WTC11 (cell line): ENCODE measurements at regions not wholly inside any gene's neighbourhood (a gene's known extent, or its start where the extent isn't known, plus 50 kb on each side); places are given as distances from the start of the nearest gene placed in this dataset.

Experiments
- ATF6 ChIP-seq: sonication (generic); formaldehyde crosslinking; IDR thresholded peaks from 2 replicates; pipeline ENCODE4 v1.8.1; 2023; ENCODE audit warnings: mild to moderate bottlenecking, missing genetic modification reagents
- TCF7 ChIP-seq: sonication (generic); formaldehyde crosslinking; IDR thresholded peaks from 2 replicates; pipeline ENCODE4 v1.8.0; 2022; ENCODE audit warnings: mild to moderate bottlenecking, low read depth, missing genetic modification reagents, moderate library complexity
- ZNF232 ChIP-seq: sonication (generic); formaldehyde crosslinking; IDR thresholded peaks from 2 replicates; pipeline ENCODE4 v1.8.0; 2022; ENCODE audit warnings: mild to moderate bottlenecking, missing genetic modification reagents

DNA sequence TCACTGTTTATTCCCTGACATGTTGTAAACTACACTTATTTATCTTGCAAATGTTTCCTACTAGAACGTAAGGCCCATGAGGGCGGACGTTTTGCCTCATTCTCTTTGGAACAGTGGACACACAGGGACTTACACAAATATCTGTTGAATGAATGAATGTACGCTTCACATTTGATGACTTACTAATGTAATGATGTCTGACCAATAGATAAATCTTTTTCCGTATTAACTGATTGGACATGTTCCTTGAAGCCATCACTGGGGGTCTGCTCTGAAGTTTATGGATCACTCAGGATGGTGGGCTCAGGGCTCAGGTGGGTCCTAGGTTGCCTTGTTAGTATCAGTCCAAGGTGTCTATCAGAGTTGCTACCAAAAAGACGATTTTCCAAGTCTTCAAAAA is 763.2 kb upstream of the TPTE start:
- TF ChIP-seq ATF6 (CRISPR knock-in tag) (no peak), TCF7 (CRISPR knock-in tag) (no peak), ZNF232 (no peak)
